Liver (tissue), 3 donors: ENCODE measurements at regions not wholly inside any gene's neighbourhood (a gene's known extent, or its start where the extent isn't known, plus 50 kb on each side); places are given as distances from the start of the nearest gene placed in this dataset.

Source experiments
- ATF3 ChIP-seq: IDR thresholded peaks from 2 replicates; pipeline ENCODE4 v1.6.1; 2016; ENCODE audit warnings: antibody characterized with exemption
- CTCF ChIP-seq: fragments of 150-350 bp; IDR thresholded peaks from 2 replicates; pipeline ENCODE4 v1.5.1; 2017; ENCODE audit warnings: improper control_type of control experiment, low read depth, low read length; ENCODE audit not compliant: missing input control
- FOXA1 ChIP-seq: IDR thresholded peaks from 2 replicates; pipeline ENCODE4 v1.6.1; 2016; ENCODE audit warnings: antibody characterized with exemption
- GABPA ChIP-seq, 2 donors: IDR thresholded peaks in 1 of 2; conservative IDR thresholded peaks in 1 of 2; 2 replicates each; pipeline ENCODE4 v1.6.1; 2016; ENCODE audit warnings: antibody characterized with exemption in 2 of 2, mild to moderate bottlenecking in 1 of 2, moderate library complexity in 1 of 2
- HNF4G ChIP-seq: IDR thresholded peaks from 2 replicates; pipeline ENCODE4 v1.6.1; 2016; ENCODE audit warnings: antibody characterized with exemption
- RAD21 ChIP-seq, 2 donors: IDR thresholded peaks; 2 replicates each; pipeline ENCODE4 v1.6.1; 2016; ENCODE audit warnings: antibody characterized with exemption in 2 of 2, mild to moderate bottlenecking in 2 of 2
- REST ChIP-seq: IDR thresholded peaks from 2 replicates; pipeline ENCODE4 v1.6.1; 2016; ENCODE audit warnings: antibody characterized with exemption, mild to moderate bottlenecking
- RXRA ChIP-seq, 2 donors: IDR thresholded peaks; 2 replicates each; pipeline ENCODE4 v1.6.1; 2017 to 2018; ENCODE audit warnings: antibody characterized with exemption in 2 of 2, mild to moderate bottlenecking in 1 of 2
- SP1 ChIP-seq: IDR thresholded peaks from 2 replicates; pipeline ENCODE4 v1.6.1; 2018; ENCODE audit warnings: antibody characterized with exemption, mild to moderate bottlenecking
- TAF1 ChIP-seq: conservative IDR thresholded peaks from 2 replicates; pipeline ENCODE4 v1.6.1; 2016; ENCODE audit warnings: antibody characterized with exemption, mild to moderate bottlenecking
- ZBTB33 ChIP-seq: IDR thresholded peaks from 2 replicates; pipeline ENCODE4 v1.6.1; 2016; ENCODE audit warnings: antibody characterized with exemption
- donor health status: healthy.
- donor health status: healthy.

- TF ChIP-seq SP1 (no peak), RAD21 (IDR thresholded peaks at IDR 0.05) (no peak), ATF3 (no peak), FOXA1 (no peak), CTCF (no peak), RXRA (IDR thresholded peaks at IDR 0.05) (no peak), REST (no peak), HNF4G (no peak), GABPA (IDR thresholded peaks at IDR 0.05 in 1 of 2, conservative IDR thresholded peaks at IDR 0.05 in 1 of 2) (no peak), TAF1 (no peak), ZBTB33 (no peak)
Observed at GRCh38 chr14:84095681-84096080, 1434.3 kb upstream of the FLRT2 start.
